ENCODE measurements at regions not wholly inside any gene's neighbourhood (a gene's known extent, or its start where the extent isn't known, plus 50 kb on each side); places are given as distances from the start of the nearest gene placed in this dataset.

DNA sequence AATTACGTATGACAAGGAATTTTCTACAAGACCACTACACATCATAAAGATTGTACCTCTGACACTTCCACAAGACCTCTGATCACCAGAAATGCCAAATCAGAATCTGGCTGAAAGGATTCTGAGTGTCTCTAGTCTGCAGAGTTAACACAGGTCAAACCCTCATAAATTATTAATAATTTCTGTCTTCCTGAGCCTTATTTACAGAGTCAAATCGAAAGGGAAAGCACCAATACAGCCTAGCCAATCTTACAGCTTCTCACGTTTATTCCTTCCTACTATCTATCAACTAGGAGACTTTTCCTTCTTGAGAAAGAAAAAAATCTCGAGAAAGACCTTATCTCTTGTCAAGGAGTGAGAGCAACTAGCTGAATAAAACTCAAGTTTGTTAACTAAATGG, 2151.6 kb downstream of the MRPL39 start:
- H3K4me3 Mint-ChIP-seq (ENCODE audit: unreplicated experiment): no peak overlapping the region
- H3K36me3 Mint-ChIP-seq (ENCODE audit: low read depth): no peaks in the 10 kb centered on the region
- no peaks in the 10 kb centered on the region for H3K4me1 Mint-ChIP-seq (ENCODE audit: low read depth)
- TF ChIP-seq, protein P1, sequence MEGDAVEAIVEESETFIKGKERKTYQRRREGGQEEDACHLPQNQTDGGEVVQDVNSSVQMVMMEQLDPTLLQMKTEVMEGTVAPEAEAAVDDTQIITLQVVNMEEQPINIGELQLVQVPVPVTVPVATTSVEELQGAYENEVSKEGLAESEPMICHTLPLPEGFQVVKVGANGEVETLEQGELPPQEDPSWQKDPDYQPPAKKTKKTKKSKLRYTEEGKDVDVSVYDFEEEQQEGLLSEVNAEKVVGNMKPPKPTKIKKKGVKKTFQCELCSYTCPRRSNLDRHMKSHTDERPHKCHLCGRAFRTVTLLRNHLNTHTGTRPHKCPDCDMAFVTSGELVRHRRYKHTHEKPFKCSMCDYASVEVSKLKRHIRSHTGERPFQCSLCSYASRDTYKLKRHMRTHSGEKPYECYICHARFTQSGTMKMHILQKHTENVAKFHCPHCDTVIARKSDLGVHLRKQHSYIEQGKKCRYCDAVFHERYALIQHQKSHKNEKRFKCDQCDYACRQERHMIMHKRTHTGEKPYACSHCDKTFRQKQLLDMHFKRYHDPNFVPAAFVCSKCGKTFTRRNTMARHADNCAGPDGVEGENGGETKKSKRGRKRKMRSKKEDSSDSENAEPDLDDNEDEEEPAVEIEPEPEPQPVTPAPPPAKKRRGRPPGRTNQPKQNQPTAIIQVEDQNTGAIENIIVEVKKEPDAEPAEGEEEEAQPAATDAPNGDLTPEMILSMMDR (IDR thresholded peaks at IDR 0.05): no peak
- no peak overlapping the region for H3K27ac Mint-ChIP-seq (ENCODE audit: unreplicated experiment)
- no peak for DNase-seq (ENCODE audit: low spot score)
- H3K27me3 Mint-ChIP-seq (ENCODE audit: low read depth): no peaks in the 10 kb centered on the region
- peaks cover 16% of the 10 kb centered on the region for H3K9me3 Mint-ChIP-seq (ENCODE audit: low read depth)

DNA sequence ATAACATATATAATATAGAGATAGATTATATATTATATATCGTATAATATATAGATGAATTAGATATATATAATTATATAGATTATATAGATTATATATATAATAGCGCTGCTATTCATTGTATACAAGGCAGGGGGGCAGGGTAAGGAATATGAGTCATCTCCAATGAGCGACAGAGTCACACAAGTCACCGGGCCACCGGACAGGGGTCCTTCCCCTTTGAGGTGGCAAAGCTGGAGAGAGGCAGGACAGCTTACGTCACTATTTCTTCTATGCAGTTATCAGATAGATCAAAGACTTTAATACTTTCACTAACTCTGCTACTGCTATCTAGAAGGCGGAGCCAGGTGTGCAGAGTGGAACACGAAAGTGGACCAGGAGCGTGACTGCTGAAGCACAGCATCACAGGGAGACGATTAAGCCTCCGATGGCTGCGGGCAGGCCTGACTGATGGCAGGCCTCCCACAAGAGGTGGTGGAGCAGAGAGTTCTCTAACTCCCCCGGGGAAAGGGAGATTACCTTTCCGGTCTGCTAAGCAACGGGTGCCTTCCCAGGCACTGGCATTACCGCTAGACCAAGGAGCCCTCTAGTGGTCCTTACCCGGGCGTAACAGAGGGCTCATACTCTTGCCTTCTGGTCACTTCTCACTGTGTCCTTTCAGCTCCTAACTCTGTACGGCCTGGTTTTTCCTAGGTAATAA, 2154.7 kb downstream of the MRPL39 start:
- H3K36me3 Mint-ChIP-seq (ENCODE audit: low read depth): no peaks in the 10 kb centered on the region
- no peak overlapping the region for H3K4me3 Mint-ChIP-seq (ENCODE audit: unreplicated experiment)
- TF ChIP-seq, protein P1 (IDR thresholded peaks at IDR 0.05): peak; percentile 47
- no peak overlapping the region for H3K27ac Mint-ChIP-seq (ENCODE audit: unreplicated experiment)
- peaks cover 14% of the 10 kb centered on the region for H3K9me3 Mint-ChIP-seq (ENCODE audit: low read depth)
- no peak for DNase-seq (ENCODE audit: low spot score)
- no peaks in the 10 kb centered on the region for H3K4me1 Mint-ChIP-seq (ENCODE audit: low read depth)
- no peaks in the 10 kb centered on the region for H3K27me3 Mint-ChIP-seq (ENCODE audit: low read depth)

DNA sequence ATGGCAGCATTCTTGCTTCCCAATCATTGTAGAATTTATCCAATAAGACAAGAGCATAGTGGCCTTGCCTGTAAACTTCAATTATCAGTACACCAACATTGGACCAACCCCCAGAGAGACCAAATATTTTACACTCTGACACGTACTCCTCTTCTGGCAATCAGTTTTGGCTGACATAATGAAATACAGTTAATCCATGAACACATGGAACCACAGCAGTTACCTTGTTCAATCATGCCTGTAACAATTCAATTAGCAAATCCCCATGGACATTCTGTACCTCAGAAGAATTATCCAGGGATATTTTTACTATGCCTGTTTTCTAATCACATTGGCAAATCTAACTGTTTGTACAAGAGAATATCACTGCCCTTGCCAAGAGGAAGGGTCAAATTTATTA, 2162.0 kb downstream of the MRPL39 start:
- Mint-ChIP-seq H3K9me3 (ENCODE audit: low read depth) (peaks cover 22% of the 10 kb centered on the region), H3K27ac (ENCODE audit: unreplicated experiment) (no peak overlapping the region), H3K27me3 (ENCODE audit: low read depth) (no peaks in the 10 kb centered on the region), H3K4me3 (ENCODE audit: unreplicated experiment) (no peak overlapping the region), H3K36me3 (ENCODE audit: low read depth) (no peaks in the 10 kb centered on the region), H3K4me1 (ENCODE audit: low read depth) (no peaks in the 10 kb centered on the region)
- no peak for DNase-seq (ENCODE audit: low spot score)
- TF ChIP-seq, protein P1 (IDR thresholded peaks at IDR 0.05): no peak

DNA sequence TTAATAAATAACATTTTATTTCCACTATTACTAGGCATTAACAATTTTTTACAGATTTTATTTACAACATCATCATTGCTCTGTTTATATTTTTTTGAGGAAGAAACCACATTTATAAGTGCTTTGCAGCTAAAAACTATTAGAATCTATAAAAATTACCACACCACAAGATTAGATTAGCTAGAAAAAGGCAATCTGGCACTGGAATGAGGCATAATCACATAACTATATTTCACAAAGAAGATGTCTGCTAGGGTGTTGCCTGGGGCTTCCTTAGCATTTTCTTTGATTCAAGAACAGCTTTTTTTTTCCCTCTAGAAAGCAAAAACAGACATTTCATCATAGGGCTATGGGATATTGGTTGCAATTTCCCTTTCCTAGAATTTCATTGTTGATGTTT, 2169.2 kb downstream of the MRPL39 start:
- no peak for DNase-seq (ENCODE audit: low spot score)
- Mint-ChIP-seq H3K27ac (ENCODE audit: unreplicated experiment) (no peak overlapping the region), H3K9me3 (ENCODE audit: low read depth) (peaks cover 14% of the 10 kb centered on the region), H3K27me3 (ENCODE audit: low read depth) (no peaks in the 10 kb centered on the region), H3K4me1 (ENCODE audit: low read depth) (no peaks in the 10 kb centered on the region), H3K4me3 (ENCODE audit: unreplicated experiment) (no peak overlapping the region), H3K36me3 (ENCODE audit: low read depth) (no peaks in the 10 kb centered on the region)
- TF ChIP-seq, protein P1 (IDR thresholded peaks at IDR 0.05): no peak

DNA sequence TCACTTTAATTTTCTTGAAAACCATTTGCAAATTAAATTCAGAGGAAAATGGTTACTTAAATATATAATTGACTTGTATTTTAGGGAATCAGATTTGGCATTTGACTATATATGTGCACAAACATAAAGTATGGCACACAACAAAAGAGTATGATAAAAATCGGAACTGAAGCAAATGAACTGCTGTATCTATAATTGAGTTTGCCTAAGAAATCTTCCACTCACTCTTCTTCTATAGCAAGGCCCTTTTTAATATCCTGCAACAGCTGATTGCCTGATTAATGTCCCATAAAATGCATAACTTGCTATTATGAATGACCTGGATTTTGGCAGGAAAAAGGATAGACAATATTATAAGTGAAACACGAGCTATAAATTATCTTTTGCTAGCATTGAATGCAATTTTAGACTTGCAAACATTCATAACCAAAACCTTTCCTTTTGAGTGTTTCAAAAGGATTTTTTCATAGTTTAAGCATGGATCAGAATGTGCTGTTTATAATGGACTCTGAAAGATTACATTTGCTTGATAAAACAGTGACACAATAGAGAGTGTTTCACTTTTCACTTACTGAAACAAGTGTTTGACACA, 2204.3 kb downstream of the MRPL39 start:
- TF ChIP-seq, protein P1 (IDR thresholded peaks at IDR 0.05): no peak
- Mint-ChIP-seq H3K27me3 (ENCODE audit: low read depth) (no peaks in the 10 kb centered on the region), H3K4me3 (ENCODE audit: unreplicated experiment) (no peak overlapping the region), H3K36me3 (ENCODE audit: low read depth) (no peaks in the 10 kb centered on the region), H3K9me3 (ENCODE audit: low read depth) (peaks cover 5% of the 10 kb centered on the region), H3K27ac (ENCODE audit: unreplicated experiment) (no peak overlapping the region), H3K4me1 (ENCODE audit: low read depth) (no peaks in the 10 kb centered on the region)
- DNase-seq (ENCODE audit: low spot score): no peak

Data from chondrocyte (in vitro differentiated cells).